PC-3 (cell line): ENCODE measurements at regions not wholly inside any gene's neighbourhood (a gene's known extent, or its start where the extent isn't known, plus 50 kb on each side); places are given as distances from the start of the nearest gene placed in this dataset.

Experiments
- CTCF ChIP-seq: fragments of 300-600 bp; sonication (generic); conservative IDR thresholded peaks from 2 replicates; pipeline ENCODE4 v1.5.1; 2017; ENCODE audit warnings: antibody characterized with exemption, low read depth, mild to moderate bottlenecking, low read length
- EZH2 ChIP-seq: fragments of 300-600 bp; sonication (generic); IDR thresholded peaks from one replicate; pipeline ENCODE4 v1.6.1; 2017; ENCODE audit warnings: antibody characterized with exemption, mild to moderate bottlenecking, low read length; ENCODE audit not compliant: unreplicated experiment
- EZH2phosphoT487 ChIP-seq: fragments of 300-600 bp; sonication (generic); IDR thresholded peaks from 2 replicates; pipeline ENCODE4 v1.6.1; 2018; ENCODE audit warnings: mild to moderate bottlenecking, antibody characterized with exemption, low read length, borderline replicate concordance

- TF ChIP-seq CTCF = no peak
- TF ChIP-seq EZH2 = no peak
- TF ChIP-seq EZH2phosphoT487 = no peak
Measured at GRCh38 chr6:1453024-1453423, 63.6 kb downstream of the FOXF2 start.
